CD1c-positive myeloid dendritic cell (primary cell): ENCODE measurements at regions not wholly inside any gene's neighbourhood (a gene's known extent, or its start where the extent isn't known, plus 50 kb on each side); places are given as distances from the start of the nearest gene placed in this dataset.
"Not testable (repeated sequence)": the region's sequence is repeated elsewhere in the genome, so short reads cannot be mapped to it uniquely, and the experiment has no call there.

Experiments
- DNase-seq: peaks from one replicate; pipeline ENCODE4 v3.0.0-alpha.2; 2016; ENCODE audit errors: extremely low spot score

DNA sequence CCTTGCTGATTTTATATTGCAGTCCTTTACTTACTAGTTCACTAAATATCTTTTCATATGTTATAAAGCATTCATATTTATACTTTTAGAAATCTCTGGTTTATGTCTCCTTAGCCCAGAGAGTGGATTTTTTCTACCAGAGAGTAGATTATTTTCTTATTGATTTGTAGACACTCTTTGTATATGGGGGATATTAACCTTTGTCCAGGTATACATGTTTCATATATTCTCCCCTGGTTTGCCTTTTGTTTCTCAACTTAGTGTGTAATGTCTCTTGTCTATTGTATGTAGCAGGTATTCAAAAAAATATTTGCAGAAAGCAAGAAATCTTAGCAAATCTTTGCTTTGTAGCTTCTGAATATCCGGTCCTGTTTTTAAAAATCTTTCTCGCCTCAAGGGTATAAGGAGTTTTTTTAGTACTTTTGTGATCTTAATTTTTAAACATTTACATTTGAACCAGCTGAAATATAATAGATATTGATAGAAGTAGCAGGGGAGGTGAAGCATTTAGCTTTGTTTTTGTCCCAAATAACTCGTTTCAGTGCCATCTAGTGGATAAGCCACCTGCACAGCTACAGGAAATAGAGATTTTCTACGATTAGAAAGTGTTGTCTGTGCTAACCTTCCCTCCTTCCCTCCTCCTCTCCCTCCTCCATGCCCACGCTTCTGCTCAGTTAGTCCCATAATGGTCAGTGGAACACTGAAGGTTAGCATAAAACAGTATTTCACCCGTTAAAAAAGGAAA, 97.0 kb downstream of the PHETA1 start:
- peak; percentile 18 for DNase-seq

- no peak for DNase-seq
These were observed 98.1 kb downstream of the PHETA1 start for GRCh38 chr12:111270774-111271173.

- DNase-seq, result no peak
These were observed 98.7 kb downstream of the PHETA1 start for GRCh38 chr12:111270239-111270638.

- no peak for DNase-seq
These were observed 99.2 kb downstream of the PHETA1 start for GRCh38 chr12:111269718-111270117.

DNA sequence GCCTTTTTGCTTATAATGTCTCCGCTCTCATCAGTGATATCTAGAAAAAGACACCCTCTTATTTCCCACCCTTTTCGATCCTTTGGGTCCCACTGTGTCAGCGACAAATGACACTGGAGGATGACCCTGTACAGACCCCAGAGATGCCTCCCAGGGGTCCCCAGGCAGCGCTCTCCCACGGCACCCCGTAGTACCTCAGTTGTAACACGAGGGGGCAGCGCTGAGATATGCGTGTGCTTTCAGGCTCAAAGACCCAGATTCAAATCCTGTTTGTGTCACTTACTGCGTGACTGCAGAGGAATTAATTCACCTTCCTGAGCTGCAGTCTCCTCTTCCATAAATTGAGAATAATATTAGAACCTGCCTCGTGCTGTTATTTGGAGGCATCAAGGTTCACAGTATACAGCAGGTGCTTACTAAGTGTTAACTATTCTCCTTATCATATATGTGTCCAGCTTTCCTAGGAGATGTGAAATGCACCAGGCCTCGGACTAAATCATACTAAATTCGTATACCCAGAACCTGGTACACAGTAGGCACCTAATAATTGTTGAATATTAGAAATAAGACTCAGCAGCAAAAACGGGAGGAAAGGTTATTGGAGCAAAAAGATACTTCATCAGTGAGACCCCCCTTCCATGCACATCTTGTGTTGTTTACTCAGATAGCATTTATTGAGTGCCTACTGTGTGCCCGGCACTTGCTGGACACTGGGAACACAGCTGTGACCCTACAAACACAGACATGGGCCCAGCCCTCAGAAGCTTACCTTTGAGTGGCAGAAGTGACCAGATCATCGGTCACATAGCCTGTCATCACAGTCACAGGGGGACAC, 99.9 kb downstream of the PHETA1 start:
- DNase-seq, result peak; percentile 7

DNA sequence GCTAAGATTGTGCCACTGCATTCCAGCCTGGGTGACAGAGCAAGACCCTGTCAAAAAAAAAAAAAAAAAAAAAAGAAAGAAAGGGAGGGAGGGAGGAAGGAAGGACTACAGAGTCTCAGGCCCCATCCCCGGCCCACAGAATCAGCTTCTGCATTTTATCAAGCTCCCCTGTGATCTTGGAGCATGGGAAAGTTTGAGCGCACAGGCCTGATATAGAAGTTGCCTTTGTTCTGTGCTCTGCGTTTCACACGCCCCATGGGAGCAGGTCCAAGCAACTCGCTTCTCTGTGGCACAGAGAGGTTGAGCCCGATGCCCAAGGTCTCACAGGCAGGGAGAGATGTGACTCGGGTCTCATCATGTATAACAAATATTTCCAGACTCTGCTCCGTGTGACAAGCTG, 101.8 kb downstream of the PHETA1 start:
- no peak for DNase-seq

- DNase-seq, result peak; percentile 5
These were observed 106.8 kb downstream of the PHETA1 start for GRCh38 chr12:111261911-111262676.

DNA sequence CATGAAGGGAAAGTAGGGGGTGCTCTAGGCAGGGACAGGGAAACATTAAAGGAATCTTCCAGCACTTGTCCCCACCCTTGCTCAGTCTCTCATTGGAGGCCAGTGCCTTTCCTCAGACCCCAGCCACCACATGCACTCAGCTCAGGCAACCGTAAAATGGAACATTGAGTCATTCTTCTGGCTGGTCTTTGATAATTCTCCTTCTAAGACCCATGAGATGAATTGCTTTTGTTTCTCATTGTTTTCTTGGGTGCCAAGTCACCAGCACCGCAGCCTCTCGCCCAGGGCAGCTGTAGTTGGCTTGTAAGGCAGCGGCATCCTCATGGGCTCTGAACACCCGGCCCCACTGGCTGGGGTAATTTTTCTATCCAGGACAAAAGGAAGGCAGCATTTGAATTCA, 108.2 kb downstream of the PHETA1 start:
- no peak for DNase-seq

GRCh38 chr12:111259231-111259630, 109.7 kb downstream of the PHETA1 start:
- no peak for DNase-seq

GRCh38 chr12:111258081-111258480, 110.8 kb downstream of the PHETA1 start:
- DNase-seq, result not testable (repeated sequence)

DNA sequence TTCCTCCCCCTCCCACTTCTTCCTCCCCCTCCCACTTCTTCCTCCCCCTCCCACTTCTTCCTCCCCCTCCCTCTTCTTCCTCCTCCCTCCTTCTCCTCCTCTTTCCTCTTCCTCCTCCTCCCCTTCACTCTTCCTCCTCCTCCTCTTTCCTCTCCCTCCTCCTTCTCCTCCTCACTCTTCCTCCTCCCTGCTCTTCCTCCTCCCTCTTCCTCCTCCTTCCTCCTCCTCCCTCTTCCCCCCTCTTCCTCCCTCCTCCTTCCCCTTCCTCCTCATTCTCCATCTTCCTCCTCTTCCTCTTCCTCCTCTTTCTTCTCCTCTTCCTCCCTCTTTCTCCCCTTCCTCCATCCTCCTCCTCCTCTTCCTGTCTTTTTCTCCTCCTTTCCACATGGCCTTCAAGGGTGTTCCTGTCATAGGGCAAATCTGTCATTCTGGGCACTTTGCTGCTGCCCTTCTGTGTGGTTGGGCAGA, 111.4 kb downstream of the PHETA1 start:
- DNase-seq, result no peak

GRCh38 chr12:111256629-111257434, 112.1 kb downstream of the PHETA1 start:
- DNase-seq, result no peak

DNA sequence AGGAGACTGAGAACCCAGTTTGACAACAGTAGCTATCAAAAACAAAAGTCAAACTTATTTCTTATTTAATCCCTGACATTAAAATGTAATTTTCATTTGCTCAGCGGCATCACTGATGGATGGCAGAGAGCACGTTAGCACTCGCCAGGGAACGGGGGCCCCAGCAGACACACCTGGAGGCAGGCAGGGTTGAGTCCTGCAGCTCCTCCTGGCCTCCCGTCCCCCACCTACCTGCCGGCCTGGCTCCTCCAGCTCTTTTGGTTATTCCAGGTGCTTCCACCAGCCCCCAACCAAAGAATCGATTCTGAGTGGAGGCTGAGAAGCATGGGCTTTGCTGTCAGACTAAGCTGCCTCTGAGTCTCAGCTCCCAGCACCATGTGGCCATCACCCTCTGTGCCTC, 113.6 kb downstream of the PHETA1 start:
- no peak for DNase-seq

DNA sequence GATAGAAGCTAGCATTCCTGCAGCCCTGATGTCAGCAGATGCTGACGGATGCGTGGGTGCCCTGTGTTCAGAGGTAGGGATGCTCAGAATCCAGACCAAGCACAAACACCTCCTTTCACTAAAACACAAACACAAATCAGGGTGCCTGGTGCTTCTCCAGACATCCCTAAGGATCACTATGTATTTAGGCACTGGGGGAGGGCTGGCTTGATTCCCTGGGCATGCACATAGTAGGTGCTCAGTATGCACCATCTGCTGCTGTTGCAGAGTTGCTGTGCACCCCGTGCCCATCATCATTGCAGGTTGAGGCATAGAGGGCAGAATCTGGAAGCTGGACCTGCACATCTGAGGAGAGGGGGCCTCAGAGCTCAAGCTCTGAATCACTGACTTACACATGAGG, 114.8 kb downstream of the PHETA1 start:
- DNase-seq, result no peak

DNA sequence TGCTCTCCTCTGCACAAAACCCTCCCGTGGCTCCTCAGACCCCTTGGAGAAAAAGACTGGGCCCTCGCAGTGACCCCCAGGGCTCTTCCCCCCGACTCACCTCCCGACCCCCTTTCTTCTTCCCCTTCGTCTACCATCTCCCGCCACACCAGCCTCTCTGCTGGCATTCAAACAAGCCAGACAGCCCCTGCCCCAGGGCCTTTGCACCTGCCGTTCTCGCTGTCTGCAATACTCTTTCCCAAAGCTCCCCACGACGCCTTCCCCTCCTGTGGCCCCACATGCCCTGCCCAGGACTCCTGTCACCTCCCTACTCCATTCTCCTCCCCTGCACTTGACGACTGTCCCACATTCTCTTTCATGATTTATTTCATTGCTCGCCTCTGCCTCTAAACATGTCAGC, 115.7 kb downstream of the PHETA1 start:
- DNase-seq, result no peak

GRCh38 chr12:111251787-111252186, 117.1 kb downstream of the PHETA1 start:
- DNase-seq, result no peak

GRCh38 chr12:111251058-111251730, 117.7 kb downstream of the PHETA1 start:
- no peak for DNase-seq

- no peak for DNase-seq
These were observed 118.5 kb downstream of the PHETA1 start for GRCh38 chr12:111250251-111250881.

GRCh38 chr12:111249757-111250156, 119.1 kb downstream of the PHETA1 start:
- no peak for DNase-seq

- DNase-seq, result no peak
These were observed 119.9 kb downstream of the PHETA1 start for GRCh38 chr12:111249018-111249370.
